ENCODE measurements at regions not wholly inside any gene's neighbourhood (a gene's known extent, or its start where the extent isn't known, plus 50 kb on each side); places are given as distances from the start of the nearest gene placed in this dataset.

GRCh38 chr10:118966076-118966849, 63.3 kb upstream of the NANOS1 start:
- TF ChIP-seq CTCF (IDR thresholded peaks at IDR 0.05): no peak
- TF ChIP-seq POLR2A (IDR thresholded peaks at IDR 0.05): no peak
- TF ChIP-seq EP300 (IDR thresholded peaks at IDR 0.05): no peak
- no peak for TF ChIP-seq POLR2AphosphoS5 (IDR thresholded peaks at IDR 0.05)
